ENCODE measurements at regions not wholly inside any gene's neighbourhood (a gene's known extent, or its start where the extent isn't known, plus 50 kb on each side); places are given as distances from the start of the nearest gene placed in this dataset.

DNA sequence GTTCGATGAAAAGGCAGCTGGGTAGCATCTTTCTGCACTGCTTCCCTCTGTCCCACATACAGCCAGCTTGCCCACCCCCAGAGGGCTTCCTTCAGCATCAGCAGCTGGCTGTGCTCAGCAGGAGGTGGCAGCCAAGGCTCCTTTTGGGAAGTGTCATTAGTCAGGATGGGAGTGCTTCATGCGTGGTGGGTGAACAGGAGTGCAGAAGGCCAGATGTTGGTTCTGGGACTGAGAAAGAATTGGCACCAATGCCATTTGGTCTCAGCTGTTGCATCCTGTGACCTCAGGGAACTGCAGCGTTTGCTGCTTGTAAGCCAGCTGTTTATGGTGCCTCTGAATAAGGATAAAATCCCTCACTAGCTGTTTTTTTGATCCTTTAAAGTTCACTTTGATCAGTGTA, 131.1 kb upstream of the SORCS3 start:
- TF ChIP-seq CTCF (IDR thresholded peaks at IDR 0.05) = no peak
- no peak for TF ChIP-seq POLR2A (IDR thresholded peaks at IDR 0.05)
